ENCODE measurements at regions not wholly inside any gene's neighbourhood (a gene's known extent, or its start where the extent isn't known, plus 50 kb on each side); places are given as distances from the start of the nearest gene placed in this dataset.

GRCh38 chr6:10215326-10216110 lies 199.4 kb downstream of the TFAP2A start:
- ChIA-PET POLR2A (no interaction called here), CTCF (no interaction called here)
- ATAC-seq (no peak), DNase-seq (ENCODE audit: low read depth, low spot score) (no peak)
- no peaks in the 10 kb centered on the region for H3K4me1 ChIP-seq (ENCODE audit: control insufficient read depth, insufficient read depth, low read length)
- no peaks in the 10 kb centered on the region for H3K9me3 ChIP-seq (ENCODE audit: control insufficient read depth, insufficient read depth, low read depth, low read length)
- in situ Hi-C loops (cut with HindIII; ENCODE audit: low pct_unique_long_range_greater_than_20kb, low sequenced_read_pairs) (no loop called here), intact Hi-C loops (cut with micrococcal nuclease; ENCODE audit: unreplicated experiment) (no loop called here)
- H3K36me3 ChIP-seq (ENCODE audit: control insufficient read depth, insufficient read depth, low read length) = no peaks in the 10 kb centered on the region
- H3K4me3 ChIP-seq (ENCODE audit: low read depth in 2 of 2, low read length in 2 of 2) = no peak overlapping the region
- H3K27ac ChIP-seq (ENCODE audit: low read length) = no peak overlapping the region
- TF ChIP-seq TCF7L2 (IDR thresholded peaks at IDR 0.05; ENCODE audit: low read depth, low read length) (no peak), SIN3A (IDR thresholded peaks at IDR 0.05; ENCODE audit: borderline replicate concordance, insufficient read depth, low read depth, low read length) (no peak), POLR2AphosphoS5 (IDR thresholded peaks at IDR 0.05; ENCODE audit: low read depth, low read length) (no peak), REST (IDR thresholded peaks at IDR 0.05; ENCODE audit: insufficient read depth in 1 of 2, low read depth in 2 of 2, low read length in 1 of 2) (no peak)
- TF ChIP-seq, protein P1, sequence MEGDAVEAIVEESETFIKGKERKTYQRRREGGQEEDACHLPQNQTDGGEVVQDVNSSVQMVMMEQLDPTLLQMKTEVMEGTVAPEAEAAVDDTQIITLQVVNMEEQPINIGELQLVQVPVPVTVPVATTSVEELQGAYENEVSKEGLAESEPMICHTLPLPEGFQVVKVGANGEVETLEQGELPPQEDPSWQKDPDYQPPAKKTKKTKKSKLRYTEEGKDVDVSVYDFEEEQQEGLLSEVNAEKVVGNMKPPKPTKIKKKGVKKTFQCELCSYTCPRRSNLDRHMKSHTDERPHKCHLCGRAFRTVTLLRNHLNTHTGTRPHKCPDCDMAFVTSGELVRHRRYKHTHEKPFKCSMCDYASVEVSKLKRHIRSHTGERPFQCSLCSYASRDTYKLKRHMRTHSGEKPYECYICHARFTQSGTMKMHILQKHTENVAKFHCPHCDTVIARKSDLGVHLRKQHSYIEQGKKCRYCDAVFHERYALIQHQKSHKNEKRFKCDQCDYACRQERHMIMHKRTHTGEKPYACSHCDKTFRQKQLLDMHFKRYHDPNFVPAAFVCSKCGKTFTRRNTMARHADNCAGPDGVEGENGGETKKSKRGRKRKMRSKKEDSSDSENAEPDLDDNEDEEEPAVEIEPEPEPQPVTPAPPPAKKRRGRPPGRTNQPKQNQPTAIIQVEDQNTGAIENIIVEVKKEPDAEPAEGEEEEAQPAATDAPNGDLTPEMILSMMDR (IDR thresholded peaks at IDR 0.05) = no peak
- no TSS peak for BruUV-seq (replicated peaks)
- H3K27me3 ChIP-seq (ENCODE audit: control insufficient read depth, insufficient read depth, low read length) = no peaks in the 10 kb centered on the region

DNA sequence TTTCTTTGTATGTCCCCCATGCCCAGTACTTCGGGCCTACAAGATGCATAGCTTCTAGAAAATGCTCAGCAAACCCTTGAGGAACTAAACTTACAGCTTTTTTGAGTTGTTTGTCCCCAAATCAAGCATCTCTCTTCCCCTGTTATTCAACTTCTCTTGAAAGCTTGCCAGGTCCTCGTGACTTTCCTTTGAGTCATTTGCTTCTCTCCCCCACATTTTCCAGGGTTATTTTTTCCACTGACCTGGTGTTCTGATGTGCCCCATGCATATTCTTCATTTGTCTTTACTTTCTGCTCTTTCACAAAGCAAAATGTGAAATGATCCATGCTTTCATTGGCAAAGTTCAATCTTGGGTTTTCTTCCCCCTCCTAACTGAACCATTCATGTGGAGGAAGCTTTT lies 204.8 kb downstream of the TFAP2A start:
- ATAC-seq (no peak), DNase-seq (ENCODE audit: low read depth, low spot score) (no peak)
- intact Hi-C loops (cut with micrococcal nuclease; ENCODE audit: unreplicated experiment) = no loop called here
- Histone ChIP-seq H3K27ac (ENCODE audit: low read length) (no peak overlapping the region), H3K27me3 (ENCODE audit: control insufficient read depth, insufficient read depth, low read length) (no peaks in the 10 kb centered on the region), H3K36me3 (ENCODE audit: control insufficient read depth, insufficient read depth, low read length) (no peaks in the 10 kb centered on the region), H3K4me1 (ENCODE audit: control insufficient read depth, insufficient read depth, low read length) (no peaks in the 10 kb centered on the region), H3K9me3 (ENCODE audit: control insufficient read depth, insufficient read depth, low read depth, low read length) (no peaks in the 10 kb centered on the region), H3K4me3 (ENCODE audit: low read depth in 2 of 2, low read length in 2 of 2) (no peak overlapping the region)
- TF ChIP-seq POLR2AphosphoS5 (IDR thresholded peaks at IDR 0.05; ENCODE audit: low read depth, low read length) = no peak
- TF ChIP-seq TCF7L2 (IDR thresholded peaks at IDR 0.05; ENCODE audit: low read depth, low read length) = no peak
- no peak for TF ChIP-seq SIN3A (IDR thresholded peaks at IDR 0.05; ENCODE audit: borderline replicate concordance, insufficient read depth, low read depth, low read length)
- no peak for TF ChIP-seq REST (IDR thresholded peaks at IDR 0.05; ENCODE audit: insufficient read depth in 1 of 2, low read depth in 2 of 2, low read length in 1 of 2)
- TF ChIP-seq, protein P1 (IDR thresholded peaks at IDR 0.05) = no peak
- BruUV-seq (replicated peaks) = no TSS peak
- CTCF ChIA-PET = no interaction called here
- POLR2A ChIA-PET = no interaction called here
- in situ Hi-C loops (cut with HindIII; ENCODE audit: low pct_unique_long_range_greater_than_20kb, low sequenced_read_pairs) = no loop called here

Data from Panc1 (cell line).